ENCODE measurements at regions not wholly inside any gene's neighbourhood (a gene's known extent, or its start where the extent isn't known, plus 50 kb on each side); places are given as distances from the start of the nearest gene placed in this dataset.

DNA sequence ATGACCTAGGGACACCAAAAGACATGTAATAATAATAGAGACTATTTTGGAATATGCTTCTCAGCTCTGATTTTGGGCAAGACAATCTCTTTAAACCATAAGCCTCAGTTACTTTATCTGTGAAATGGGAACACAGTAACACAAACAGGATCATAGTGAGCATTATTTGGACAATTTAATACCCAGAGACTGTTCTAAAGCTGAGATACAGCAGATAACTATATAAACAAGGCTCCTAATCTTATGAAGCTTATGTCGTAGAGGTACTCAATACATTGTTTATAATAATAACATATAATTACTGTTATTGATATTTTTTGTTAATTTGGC lies 250.8 kb downstream of the SEC61B start:
- no peak overlapping the region for H3K4me3 Mint-ChIP-seq
- no CpG with 5 or more reads among the region's 1 CpG for WGBS (ENCODE audit: extremely low coverage, insufficient read length, low lambda C conversion rate)
- H3K27ac Mint-ChIP-seq: no peak overlapping the region
- no peak overlapping the region for H3K4ac ChIP-seq (ENCODE audit: low read depth, low read length)
- no peak overlapping the region for H3K9ac ChIP-seq (ENCODE audit: extremely low read depth, insufficient read length, low read length)
- H3T11ph ChIP-seq (ENCODE audit: low read length): no peak overlapping the region
- H3K14ac ChIP-seq (ENCODE audit: insufficient read depth, low read length): no peak overlapping the region
- no peaks in the 10 kb centered on the region for H4K20me1 ChIP-seq (ENCODE audit: control insufficient read depth, insufficient read depth, insufficient read length)
- H3K27ac ChIP-seq (ENCODE audit: insufficient read length, low read depth, low read length): no peak overlapping the region
- H3K4me1 ChIP-seq (ENCODE audit: insufficient read depth, low read length): no peaks in the 10 kb centered on the region
- H4K5ac ChIP-seq (ENCODE audit: insufficient read length, low read depth, low read length): no peak overlapping the region
- H3K9me3 ChIP-seq (ENCODE audit: control insufficient read depth, low read depth, low read length): no peaks in the 10 kb centered on the region
- H2BK12ac ChIP-seq (ENCODE audit: insufficient read length, low read depth, low read length): no peak overlapping the region
- no peak overlapping the region for H4K8ac ChIP-seq (replicated peaks; ENCODE audit: insufficient read length, low read depth, low read length)
- H3K4me2 ChIP-seq (ENCODE audit: insufficient read depth, insufficient read length, low read length): no peak overlapping the region
- H3K9me3 Mint-ChIP-seq: peaks cover 0 to 6% of the 10 kb centered on the region in 2 experiments; a peak in 1 of 5 replicates
- H2BK120ac ChIP-seq (ENCODE audit: low read depth, low read length, poor library complexity, severe bottlenecking): no peak overlapping the region
- DNase-seq: no peak
- peaks cover 14 to 15% of the 10 kb centered on the region in 2 experiments for H3K4me1 Mint-ChIP-seq
- H2AK5ac ChIP-seq (ENCODE audit: insufficient read length, low read length): no peak overlapping the region
- no peaks in the 10 kb centered on the region for H3K36me3 Mint-ChIP-seq (ENCODE audit: insufficient read depth in 1 of 3, low read depth in 3 of 3)
- H2AFZ ChIP-seq (ENCODE audit: low read length): no peak overlapping the region
- no peak overlapping the region for H2BK20ac ChIP-seq (ENCODE audit: low read depth, low read length, poor library complexity, severe bottlenecking)
- H3K27me3 ChIP-seq (ENCODE audit: insufficient read depth, low read length): no peaks in the 10 kb centered on the region
- H3K79me2 ChIP-seq (ENCODE audit: insufficient read depth, low read length): no peaks in the 10 kb centered on the region
- H2BK15ac ChIP-seq (ENCODE audit: low read depth, low read length): no peak overlapping the region
- H3K56ac ChIP-seq (ENCODE audit: insufficient read length, low read depth, low read length): no peak overlapping the region
- no peak overlapping the region for H3K18ac ChIP-seq (ENCODE audit: insufficient read length, low read depth, low read length)
- no peaks in the 10 kb centered on the region for H3K79me1 ChIP-seq (ENCODE audit: insufficient read depth, low read depth, low read length, poor library complexity, severe bottlenecking)
- no peak overlapping the region for H3K23ac ChIP-seq (ENCODE audit: insufficient read length, low read depth, low read length)
- TF ChIP-seq, protein P1, sequence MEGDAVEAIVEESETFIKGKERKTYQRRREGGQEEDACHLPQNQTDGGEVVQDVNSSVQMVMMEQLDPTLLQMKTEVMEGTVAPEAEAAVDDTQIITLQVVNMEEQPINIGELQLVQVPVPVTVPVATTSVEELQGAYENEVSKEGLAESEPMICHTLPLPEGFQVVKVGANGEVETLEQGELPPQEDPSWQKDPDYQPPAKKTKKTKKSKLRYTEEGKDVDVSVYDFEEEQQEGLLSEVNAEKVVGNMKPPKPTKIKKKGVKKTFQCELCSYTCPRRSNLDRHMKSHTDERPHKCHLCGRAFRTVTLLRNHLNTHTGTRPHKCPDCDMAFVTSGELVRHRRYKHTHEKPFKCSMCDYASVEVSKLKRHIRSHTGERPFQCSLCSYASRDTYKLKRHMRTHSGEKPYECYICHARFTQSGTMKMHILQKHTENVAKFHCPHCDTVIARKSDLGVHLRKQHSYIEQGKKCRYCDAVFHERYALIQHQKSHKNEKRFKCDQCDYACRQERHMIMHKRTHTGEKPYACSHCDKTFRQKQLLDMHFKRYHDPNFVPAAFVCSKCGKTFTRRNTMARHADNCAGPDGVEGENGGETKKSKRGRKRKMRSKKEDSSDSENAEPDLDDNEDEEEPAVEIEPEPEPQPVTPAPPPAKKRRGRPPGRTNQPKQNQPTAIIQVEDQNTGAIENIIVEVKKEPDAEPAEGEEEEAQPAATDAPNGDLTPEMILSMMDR (conservative IDR thresholded peaks at IDR 0.05): no peak
- no peak overlapping the region for H2BK5ac ChIP-seq (ENCODE audit: insufficient read length, low read length)
- peaks cover 1% of the 10 kb centered on the region for H3K27me3 Mint-ChIP-seq (ENCODE audit: low read depth)
- H3K23me2 ChIP-seq (ENCODE audit: insufficient read length, low read depth, low read length, poor library complexity, severe bottlenecking): no peaks in the 10 kb centered on the region
- no peak overlapping the region for H4K91ac ChIP-seq (ENCODE audit: insufficient read length, low read depth, low read length)
